Endothelial cell (in vitro differentiated cells): ENCODE measurements at regions not wholly inside any gene's neighbourhood (a gene's known extent, or its start where the extent isn't known, plus 50 kb on each side); places are given as distances from the start of the nearest gene placed in this dataset.

Source experiments
- DNase-seq: peaks from one replicate; pipeline ENCODE4 v3.0.0; 2021; ENCODE audit warnings: low spot score
- H3K27ac Mint-ChIP-seq: one replicate; pipeline ENCODE4 v1.8.0; 2021; ENCODE audit warnings: mixed read lengths, inconsistent platforms; ENCODE audit not compliant: unreplicated experiment
- H3K27me3 Mint-ChIP-seq: one replicate; pipeline ENCODE4 v1.8.0; 2021; ENCODE audit warnings: mild to moderate bottlenecking, moderate library complexity, mixed read lengths, inconsistent platforms; ENCODE audit not compliant: unreplicated experiment
- H3K36me3 Mint-ChIP-seq: one replicate; pipeline ENCODE4 v1.8.0; 2021; ENCODE audit warnings: mild to moderate bottlenecking, low read depth, mixed read lengths, inconsistent platforms; ENCODE audit not compliant: unreplicated experiment
- H3K4me1 Mint-ChIP-seq: one replicate; pipeline ENCODE4 v1.8.0; 2021; ENCODE audit warnings: mild to moderate bottlenecking, mixed read lengths, inconsistent platforms; ENCODE audit not compliant: unreplicated experiment
- H3K4me3 Mint-ChIP-seq: one replicate; pipeline ENCODE4 v1.8.0; 2021; ENCODE audit warnings: mild to moderate bottlenecking, mixed read lengths, inconsistent platforms; ENCODE audit not compliant: unreplicated experiment
- H3K9me3 Mint-ChIP-seq: one replicate; pipeline ENCODE4 v1.8.0; 2021; ENCODE audit warnings: mixed read lengths, inconsistent platforms; ENCODE audit not compliant: unreplicated experiment
- CTCF ChIP-seq: fragments of 200-600 bp; sonication (generic); IDR thresholded peaks from one replicate; pipeline ENCODE4 v1.5.0; 2021; ENCODE audit warnings: antibody characterized with exemption; ENCODE audit not compliant: unreplicated experiment

- Mint-ChIP-seq H3K4me1 (no peaks in the 10 kb centered on the region), H3K36me3 (no peaks in the 10 kb centered on the region), H3K9me3 (no peaks in the 10 kb centered on the region), H3K4me3 (no peak overlapping the region), H3K27ac (no peak overlapping the region), H3K27me3 (no peaks in the 10 kb centered on the region)
- TF ChIP-seq CTCF: no peak
- DNase-seq: no peak
Observed at GRCh38 chr6:91437315-91437729, 850.5 kb upstream of the MAP3K7 start.

GRCh38 chr6:91436448-91436847, 849.6 kb upstream of the MAP3K7 start:
- no peaks in the 10 kb centered on the region for H3K4me1 Mint-ChIP-seq
- no peaks in the 10 kb centered on the region for H3K36me3 Mint-ChIP-seq
- no peaks in the 10 kb centered on the region for H3K9me3 Mint-ChIP-seq
- TF ChIP-seq CTCF: no peak
- H3K27ac Mint-ChIP-seq: no peak overlapping the region
- no peak overlapping the region for H3K4me3 Mint-ChIP-seq
- no peak for DNase-seq
- H3K27me3 Mint-ChIP-seq: no peaks in the 10 kb centered on the region

GRCh38 chr6:91435630-91436029, 848.8 kb upstream of the MAP3K7 start:
- H3K27ac Mint-ChIP-seq: no peak overlapping the region
- no peak for DNase-seq

GRCh38 chr6:91434576-91434975, 847.7 kb upstream of the MAP3K7 start:
- no peak overlapping the region for H3K4me3 Mint-ChIP-seq
- no peaks in the 10 kb centered on the region for H3K4me1 Mint-ChIP-seq
- no peak overlapping the region for H3K27ac Mint-ChIP-seq
- TF ChIP-seq CTCF: no peak
- H3K36me3 Mint-ChIP-seq: no peaks in the 10 kb centered on the region
- no peaks in the 10 kb centered on the region for H3K9me3 Mint-ChIP-seq
- DNase-seq: no peak
- no peaks in the 10 kb centered on the region for H3K27me3 Mint-ChIP-seq

More at GRCh38 chr6:91435630-91436029, 848.8 kb upstream of the MAP3K7 start:
- no peaks in the 10 kb centered on the region for H3K4me1 Mint-ChIP-seq
- no peaks in the 10 kb centered on the region for H3K27me3 Mint-ChIP-seq
- no peaks in the 10 kb centered on the region for H3K36me3 Mint-ChIP-seq
- H3K9me3 Mint-ChIP-seq: no peaks in the 10 kb centered on the region
- no peak overlapping the region for H3K4me3 Mint-ChIP-seq
- TF ChIP-seq CTCF: no peak

- Mint-ChIP-seq H3K4me1 (no peaks in the 10 kb centered on the region), H3K27me3 (no peaks in the 10 kb centered on the region), H3K36me3 (no peaks in the 10 kb centered on the region), H3K9me3 (no peaks in the 10 kb centered on the region), H3K4me3 (no peak overlapping the region), H3K27ac (no peak overlapping the region)
- DNase-seq: no peak
- TF ChIP-seq CTCF: no peak
Observed at GRCh38 chr6:91433660-91434534, 847.0 kb upstream of the MAP3K7 start.
